ENCODE measurements at regions not wholly inside any gene's neighbourhood (a gene's known extent, or its start where the extent isn't known, plus 50 kb on each side); places are given as distances from the start of the nearest gene placed in this dataset.

GRCh38 chrY:19066447-19067190 is 293.1 kb upstream of the HSFY2 start:
- TF ChIP-seq CTCF (IDR thresholded peaks at IDR 0.05): no peak
- peak; percentile 35 for TF ChIP-seq POLR2AphosphoS5 (IDR thresholded peaks at IDR 0.05)
- TF ChIP-seq POLR2A (IDR thresholded peaks at IDR 0.05): no peak
